ENCODE measurements at regions not wholly inside any gene's neighbourhood (a gene's known extent, or its start where the extent isn't known, plus 50 kb on each side); places are given as distances from the start of the nearest gene placed in this dataset.

GRCh38 chr3:18557216-18557615 is 132.1 kb upstream of the SATB1 start:
- DNase-seq (ENCODE audit: low read depth in 1 of 2, low spot score in 2 of 2) (no peak), FAIRE-seq (no peak)
- H3K18ac ChIP-seq (ENCODE audit: extremely low read depth, low read length), result no peak overlapping the region
- H4K20me1 ChIP-seq (replicated peaks in 1 of 2; ENCODE audit: control insufficient read depth in 1 of 2, insufficient read depth in 2 of 2, low read length in 2 of 2), result no peaks in the 10 kb centered on the region
- no peak overlapping the region for H3K14ac ChIP-seq (ENCODE audit: insufficient read length)
- H3K23ac ChIP-seq (ENCODE audit: insufficient read length), result no peak overlapping the region
- no peak overlapping the region for H2AFZ ChIP-seq (ENCODE audit: low read length)
- H3K23me2 ChIP-seq (ENCODE audit: low read depth, low read length), result no peaks in the 10 kb centered on the region
- no peak overlapping the region for H3K4ac ChIP-seq (replicated peaks; ENCODE audit: insufficient read length, low read depth, low read length)
- no peaks in the 10 kb centered on the region; a peak in 1 of 7 replicates for H3K27me3 ChIP-seq (replicated peaks in 1 of 4; ENCODE audit: control insufficient read depth in 3 of 4, extremely low read depth in 1 of 4, insufficient read depth in 3 of 4, low read length in 3 of 4)
- no peak overlapping the region for H2BK12ac ChIP-seq (ENCODE audit: low read depth, low read length)
- H3K27ac ChIP-seq (ENCODE audit: low read depth, low read length), result no peak overlapping the region
- no peak overlapping the region for H2BK20ac ChIP-seq (ENCODE audit: low read length)
- H2BK15ac ChIP-seq (ENCODE audit: low read length), result no peak overlapping the region
- H2BK5ac ChIP-seq (ENCODE audit: low read depth, low read length), result no peak overlapping the region
- POLR2A ChIA-PET (ENCODE audit: partially characterized antibody), result no interaction called here
- no peak overlapping the region for H4K91ac ChIP-seq (replicated peaks; ENCODE audit: insufficient read length, low read length)
- peaks cover 0 to 5% (median 0%) of the 10 kb centered on the region in 4 experiments; a peak in 1 of 7 replicates for H3K4me1 ChIP-seq (replicated peaks in 1 of 4; ENCODE audit: control insufficient read depth in 3 of 4, insufficient read depth in 4 of 4, low read length in 3 of 4)
- H3K4me2 ChIP-seq (ENCODE audit: insufficient read depth in 1 of 2, low read depth in 2 of 2, low read length in 2 of 2), result no peak overlapping the region
- no peak overlapping the region for H3K9ac ChIP-seq (replicated peaks in 1 of 4; ENCODE audit: extremely low read depth in 1 of 4, low read depth in 3 of 4, low read length in 3 of 4)
- CTCF ChIA-PET (ENCODE audit: partially characterized antibody), result interaction anchor here (0.7 to 2.2 kb wide), 3 partner anchors 201 to 1532 kb away, joined by 3 to 6 read pairs (median 3); no protein-coding TSS in a partner anchor
- H4K5ac ChIP-seq (ENCODE audit: insufficient read length, low read depth, low read length), result no peak overlapping the region
- no peaks in the 10 kb centered on the region for H3K79me2 ChIP-seq (ENCODE audit: control insufficient read depth in 1 of 2, insufficient read depth in 2 of 2, low read length in 2 of 2)
- H2AK5ac ChIP-seq (ENCODE audit: low read depth, low read length), result no peak overlapping the region
- no peak overlapping the region for H4K8ac ChIP-seq (ENCODE audit: extremely low read depth, insufficient read depth, low read length)
- H3K4me3 ChIP-seq (ENCODE audit: extremely low read depth in 1 of 4, insufficient read depth in 2 of 4, low read depth in 3 of 4, low read length in 4 of 4), result no peak overlapping the region
- no peak overlapping the region for H2BK120ac ChIP-seq (replicated peaks; ENCODE audit: low read depth, low read length)
- H3K79me1 ChIP-seq (ENCODE audit: low read depth, low read length), result no peaks in the 10 kb centered on the region
- H3K36me3 ChIP-seq (ENCODE audit: control insufficient read depth in 2 of 4, insufficient read depth in 4 of 4, low read length in 3 of 4), result no peaks in the 10 kb centered on the region
- H3K56ac ChIP-seq (replicated peaks; ENCODE audit: insufficient read length, low read depth, low read length), result no peak overlapping the region
- no peaks in the 10 kb centered on the region for H3K9me3 ChIP-seq (ENCODE audit: insufficient read depth in 2 of 2, low read depth in 1 of 2, low read length in 1 of 2)
- 78% methylated on average over 3 of the region's 3 CpGs; no CpG with 5 or more reads in 1 of the 2 experiments for WGBS, 2 experiments (ENCODE audit: extremely low coverage in 1 of 2, insufficient coverage in 1 of 2, insufficient read length in 1 of 2, insufficient replicate concordance in 2 of 2, low coverage in 1 of 2, low lambda C conversion rate in 2 of 2, missing lambda C conversion rate in 1 of 2)
- TF ChIP-seq TAF7 (optimal IDR thresholded peaks at IDR 0.05; ENCODE audit: borderline replicate concordance, low read depth, low read length) (no peak), EZH2 (IDR thresholded peaks at IDR 0.05; ENCODE audit: low read depth, low read length, severe bottlenecking) (no peak), USF2 (IDR thresholded peaks at IDR 0.05; ENCODE audit: low read length) (no peak), SP4 (IDR thresholded peaks at IDR 0.05; ENCODE audit: low read length) (no peak), RFX5 (IDR thresholded peaks at IDR 0.05; ENCODE audit: borderline replicate concordance, low read depth, low read length) (no peak), CHD2 (IDR thresholded peaks at IDR 0.05; ENCODE audit: low read length) (no peak), CTCF (IDR thresholded peaks at IDR 0.05; ENCODE audit: control extremely low read depth in 1 of 3, insufficient read depth in 1 of 3, low read depth in 1 of 3, low read length in 3 of 3) (no peak), CTBP2 (IDR thresholded peaks at IDR 0.05; ENCODE audit: borderline replicate concordance, insufficient read depth, insufficient read length, low read length) (no peak), SIRT6 (IDR thresholded peaks at IDR 0.05; ENCODE audit: low read length) (no peak), BCL11A (IDR thresholded peaks at IDR 0.05; ENCODE audit: low read depth in 2 of 2, low read length in 2 of 2) (no peak), MAX (IDR thresholded peaks at IDR 0.05) (no peak)

All from H1 (cell line).